GM12878 (cell line): ENCODE measurements at regions not wholly inside any gene's neighbourhood (a gene's known extent, or its start where the extent isn't known, plus 50 kb on each side); places are given as distances from the start of the nearest gene placed in this dataset.

Experiments used
- ATAC-seq: fragments of 200-7000 bp; cut with Tn5 transposase; 3 replicates; pipeline ENCODE4 v1.9.1; 2020; ENCODE audit warnings: mild to moderate bottlenecking, moderate library complexity
- BruUV-seq: library from RNA; stranded (reverse); fragments of 400-500 nt; replicated peaks from 2 replicates; lab custom pipeline; 2021; lab: Mats Ljungman, UMichigan
- CTCF ChIA-PET: fragments of 300-600 bp; sonication (Branson Sonifier 250); formaldehyde crosslinking; extraction: SDS; loops from one replicate; lab custom pipeline; 2021; ENCODE audit warnings: inconsistent platforms; lab: Yijun Ruan, JAX
- POLR2A ChIA-PET: fragments of 350-600 bp; formaldehyde crosslinking; extraction: SDS; loops from one replicate; lab custom pipeline; 2021; ENCODE audit warnings: inconsistent platforms; lab: Charles Lee
- RAD21 ChIA-PET: fragments of 300-600 bp; sonication (Branson Sonifier 250); formaldehyde crosslinking; loops from one replicate; lab custom pipeline; 2023; ENCODE audit warnings: antibody characterized with exemption; ENCODE audit not compliant: unreplicated experiment; lab: Charles Lee
- SMC1A ChIA-PET: fragments of 300-600 bp; sonication (Branson Sonifier 250); formaldehyde crosslinking; loops from one replicate; lab custom pipeline; 2023; ENCODE audit not compliant: unreplicated experiment, uncharacterized antibody; lab: Charles Lee
- DNase-seq: peaks from one replicate; pipeline ENCODE4 v3.0.0-alpha.2; 2011; ENCODE audit warnings: low read depth, low spot score
- FAIRE-seq: peaks from 3 replicates; lab custom pipeline; 2011; peaks lifted over from hg19 to GRCh38; lab: Jason Lieb, UNC
- H2AFZ ChIP-seq: 2 replicates; pipeline ENCODE4 v1.6.0; 2011; ENCODE audit warnings: low read depth, low read length, control low read depth; ENCODE audit not compliant: control insufficient read depth
- H3K27ac ChIP-seq: 2 replicates; pipeline ENCODE4 v1.5.1; 2011; ENCODE audit warnings: control low read depth; ENCODE audit not compliant: control insufficient read depth, insufficient read depth
- H3K27me3 ChIP-seq, 2 experiments: replicated peaks in 1 of 2; 2 replicates each; pipeline versions ENCODE4 v1.6.0 to v1.6.1; 2011; ENCODE audit warnings: low read length in 1 of 2; ENCODE audit not compliant: control insufficient read depth in 2 of 2, insufficient read depth in 2 of 2
- H3K36me3 ChIP-seq, 2 experiments: 2 replicates each; pipeline ENCODE4 v1.5.1; 2011; ENCODE audit warnings: low read length in 1 of 2; ENCODE audit not compliant: control insufficient read depth in 2 of 2, insufficient read depth in 2 of 2
- H3K4me1 ChIP-seq: 2 replicates; pipeline ENCODE4 v1.6.1; 2011; ENCODE audit warnings: mild to moderate bottlenecking, low read length, moderate library complexity, mixed read lengths; ENCODE audit not compliant: control insufficient read depth, insufficient read depth
- H3K4me2 ChIP-seq: 2 replicates; pipeline ENCODE4 v1.6.0; 2011; ENCODE audit warnings: control low read depth; ENCODE audit not compliant: control insufficient read depth, insufficient read depth
- H3K4me3 ChIP-seq: fragments of 200-600 bp; sonication (generic); 2 replicates; pipeline ENCODE4 v1.5.1; 2016
- H3K79me2 ChIP-seq: 2 replicates; pipeline ENCODE4 v1.6.0; 2011; ENCODE audit warnings: low read length; ENCODE audit not compliant: control insufficient read depth, insufficient read depth
- H3K9ac ChIP-seq: 2 replicates; pipeline ENCODE4 v1.8.0; 2011; ENCODE audit warnings: low read length, control low read depth, mixed read lengths; ENCODE audit not compliant: control insufficient read depth, insufficient read depth
- H3K9me3 ChIP-seq: replicated peaks from 3 replicates; pipeline ENCODE4 v1.5.1; 2011; ENCODE audit warnings: mild to moderate bottlenecking, low read length; ENCODE audit not compliant: control insufficient read depth, insufficient read depth
- H4K20me1 ChIP-seq: 2 replicates; pipeline ENCODE4 v1.6.0; 2011; ENCODE audit not compliant: control insufficient read depth, insufficient read depth
- CBX3 ChIP-seq: fragments of 200-600 bp; sonication (generic); IDR thresholded peaks from 2 replicates; pipeline ENCODE4 v1.6.1; 2016; ENCODE audit warnings: low read depth, borderline replicate concordance
- E2F4 ChIP-seq: IDR thresholded peaks from 2 replicates; pipeline ENCODE4 v1.6.1; 2012; ENCODE audit warnings: low read depth, low read length, improper control_type of control experiment
- E2F8 ChIP-seq: fragments of 450-650 bp; IDR thresholded peaks from 2 replicates; pipeline ENCODE4 v1.6.1; 2018; ENCODE audit warnings: mild to moderate bottlenecking, low read depth, moderate library complexity; ENCODE audit not compliant: partially characterized antibody
- FOXM1 ChIP-seq: IDR thresholded peaks from 2 replicates; pipeline ENCODE4 v1.6.1; 2012; ENCODE audit warnings: low read depth, mild to moderate bottlenecking, inconsistent platforms, low read length, moderate library complexity
- GABPA ChIP-seq: IDR thresholded peaks from 2 replicates; pipeline ENCODE4 v1.6.1; 2014; ENCODE audit warnings: antibody characterized with exemption, low read depth, mild to moderate bottlenecking, inconsistent platforms
- HDGF ChIP-seq: fragments of 450-650 bp; IDR thresholded peaks from 2 replicates; pipeline ENCODE4 v1.6.1; 2016; ENCODE audit warnings: antibody characterized with exemption
- PRDM15 ChIP-seq: fragments of 450-650 bp; formaldehyde crosslinking; IDR thresholded peaks from 2 replicates; pipeline ENCODE4 v1.4.0; 2020; ENCODE audit warnings: mild to moderate bottlenecking, moderate library complexity
- RAD51 ChIP-seq: fragments of 450-650 bp; IDR thresholded peaks from 2 replicates; pipeline ENCODE4 v1.6.1; 2016; ENCODE audit warnings: moderate library complexity, mild to moderate bottlenecking, inconsistent platforms
- RB1 ChIP-seq: fragments of 450-650 bp; formaldehyde crosslinking; IDR thresholded peaks from 2 replicates; pipeline ENCODE4 v1.6.1; 2017; ENCODE audit warnings: mild to moderate bottlenecking, borderline replicate concordance
- RFX5 ChIP-seq: IDR thresholded peaks from 2 replicates; pipeline ENCODE4 v1.6.1; 2011; ENCODE audit warnings: low read depth, low read length, improper control_type of control experiment
- SREBF2 ChIP-seq: IDR thresholded peaks from 2 replicates; pipeline ENCODE4 v1.6.1; 2012; ENCODE audit warnings: mild to moderate bottlenecking, low read length
- SUPT20H ChIP-seq: IDR thresholded peaks from 2 replicates; pipeline ENCODE4 v1.6.1; 2011; ENCODE audit warnings: low read depth, mild to moderate bottlenecking, low read length, moderate library complexity, borderline replicate concordance; ENCODE audit not compliant: control insufficient read depth
- TBL1XR1 ChIP-seq: IDR thresholded peaks from 2 replicates; pipeline ENCODE4 v1.6.1; 2012; ENCODE audit warnings: low read depth, low read length, improper control_type of control experiment
- TCF3 ChIP-seq: IDR thresholded peaks from 2 replicates; pipeline ENCODE4 v1.6.1; 2012; ENCODE audit warnings: low read depth, mild to moderate bottlenecking, low read length, borderline replicate concordance; ENCODE audit not compliant: insufficient read depth
- WGBS: methylation state at CpG from one replicate; pipeline ENCODE4 v1.1.6; 2016; ENCODE audit warnings: low lambda C conversion rate; ENCODE audit not compliant: insufficient replicate concordance, insufficient coverage; ENCODE audit errors: missing lambda C conversion rate; 5-methylcytosine and 5-hydroxymethylcytosine counted together
- in situ Hi-C: fragments of 300-500 bp; cut with MboI; formaldehyde crosslinking; loops from 9 replicates; pipeline ENCODE4 v1.14.3; 2018; ENCODE audit warnings: mixed read lengths
- intact Hi-C: fragments of 100-400 bp; cut with micrococcal nuclease; formaldehyde crosslinking; loops from one replicate; pipeline ENCODE4 v1.14.2; 2022; ENCODE audit not compliant: unreplicated experiment

GRCh38 chr10:33100781-33101391 is 142.9 kb upstream of the ITGB1 start:
- Histone ChIP-seq H2AFZ (no peak overlapping the region), H3K27ac (no peak overlapping the region), H3K4me2 (no peak overlapping the region), H3K9ac (no peak overlapping the region), H3K4me3 (no peak overlapping the region), H3K4me1 (peaks cover 24% of the 10 kb centered on the region), H3K9me3 (no peaks in the 10 kb centered on the region; the same call in 1 of the 3 replicates), H3K36me3 (no peaks in the 10 kb centered on the region), H4K20me1 (no peaks in the 10 kb centered on the region), H3K79me2 (no peaks in the 10 kb centered on the region), H3K27me3 (no peaks in the 10 kb centered on the region)
- FAIRE-seq (no peak), DNase-seq (no peak), ATAC-seq (no peak)
- RAD21 ChIA-PET: no interaction called here
- POLR2A ChIA-PET: no interaction called here
- CTCF ChIA-PET: interaction anchor here (1.0 kb wide), 1 partner anchor 15 kb away, joined by 3 read pairs; no protein-coding TSS in a partner anchor
- BruUV-seq: no TSS peak
- in situ Hi-C loops: no loop called here
- intact Hi-C loops: no loop called here
- WGBS: 63% methylated on average over 1 of the region's 1 CpG
- SMC1A ChIA-PET: interaction anchor here (1.0 kb wide), 2 partner anchors 19 to 29 kb away, joined by 3 to 5 read pairs; no protein-coding TSS in a partner anchor
- TF ChIP-seq RFX5 (no peak), TBL1XR1 (no peak), TCF3 (no peak), RAD51 (no peak), GABPA (no peak), HDGF (no peak), CBX3 (no peak), E2F4 (no peak), E2F8 (no peak), FOXM1 (no peak), SREBF2 (no peak), PRDM15 (CRISPR knock-in tag) (no peak), SUPT20H (no peak), RB1 (no peak)
